ENCODE measurements at regions not wholly inside any gene's neighbourhood (a gene's known extent, or its start where the extent isn't known, plus 50 kb on each side); places are given as distances from the start of the nearest gene placed in this dataset.

DNA sequence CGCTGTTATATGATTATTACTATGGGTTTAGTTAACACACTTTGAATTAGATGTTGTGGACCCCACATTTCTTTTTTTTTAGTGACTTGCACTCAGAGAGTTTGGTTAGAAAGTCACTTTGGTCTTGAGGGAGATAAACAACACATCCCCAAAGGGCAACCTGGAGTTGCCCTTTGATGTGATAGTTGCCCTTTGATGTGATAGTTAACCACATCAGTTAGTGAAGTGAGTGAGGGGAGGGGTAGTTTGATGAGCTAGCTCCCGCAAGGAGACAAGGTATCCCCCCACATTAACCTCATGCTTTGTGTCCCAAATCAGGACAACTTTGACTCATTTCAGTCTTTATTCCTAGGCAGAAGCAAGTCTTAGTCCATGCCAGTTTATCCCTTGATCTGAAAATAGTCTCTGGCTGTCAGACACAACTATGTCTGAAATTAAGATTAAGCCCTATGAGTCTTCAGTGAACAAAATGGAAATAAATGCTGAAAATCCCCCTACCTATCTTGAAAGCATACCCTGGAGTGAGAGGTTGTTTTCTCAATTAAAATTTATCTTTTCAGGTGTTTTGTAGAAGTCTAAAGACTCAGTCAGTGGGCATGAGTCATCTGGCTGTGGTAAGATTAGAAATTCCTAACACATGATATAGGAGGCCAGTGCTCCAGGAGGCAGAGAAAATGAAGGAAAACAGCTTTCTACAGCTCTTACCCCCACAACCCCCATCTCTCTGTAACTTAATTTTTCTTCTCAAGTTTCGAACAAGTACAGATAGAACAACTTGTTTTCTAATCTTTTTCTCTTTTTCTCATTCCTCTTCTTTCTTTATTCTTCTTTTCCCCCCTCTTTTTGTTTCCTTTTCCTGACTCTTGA, 208.9 kb upstream of the DMRTA1 start:
- TF ChIP-seq, protein P1, sequence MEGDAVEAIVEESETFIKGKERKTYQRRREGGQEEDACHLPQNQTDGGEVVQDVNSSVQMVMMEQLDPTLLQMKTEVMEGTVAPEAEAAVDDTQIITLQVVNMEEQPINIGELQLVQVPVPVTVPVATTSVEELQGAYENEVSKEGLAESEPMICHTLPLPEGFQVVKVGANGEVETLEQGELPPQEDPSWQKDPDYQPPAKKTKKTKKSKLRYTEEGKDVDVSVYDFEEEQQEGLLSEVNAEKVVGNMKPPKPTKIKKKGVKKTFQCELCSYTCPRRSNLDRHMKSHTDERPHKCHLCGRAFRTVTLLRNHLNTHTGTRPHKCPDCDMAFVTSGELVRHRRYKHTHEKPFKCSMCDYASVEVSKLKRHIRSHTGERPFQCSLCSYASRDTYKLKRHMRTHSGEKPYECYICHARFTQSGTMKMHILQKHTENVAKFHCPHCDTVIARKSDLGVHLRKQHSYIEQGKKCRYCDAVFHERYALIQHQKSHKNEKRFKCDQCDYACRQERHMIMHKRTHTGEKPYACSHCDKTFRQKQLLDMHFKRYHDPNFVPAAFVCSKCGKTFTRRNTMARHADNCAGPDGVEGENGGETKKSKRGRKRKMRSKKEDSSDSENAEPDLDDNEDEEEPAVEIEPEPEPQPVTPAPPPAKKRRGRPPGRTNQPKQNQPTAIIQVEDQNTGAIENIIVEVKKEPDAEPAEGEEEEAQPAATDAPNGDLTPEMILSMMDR (conservative IDR thresholded peaks at IDR 0.05; ENCODE audit: low read depth), result no peak
- DNase-seq (ENCODE audit: low spot score), result peak; percentile 87
- H3K27ac ChIP-seq, result no peak overlapping the region
- POLR2A ChIA-PET (ENCODE audit: low non-redundant PET), result interaction anchor here (0.6 to 1.1 kb wide), 2 partner anchors 26 to 101 kb away, joined by 3 to 4 read pairs; no protein-coding TSS in a partner anchor
- CTCF ChIA-PET, result interaction anchor here (0.6 to 2.2 kb wide), 6 partner anchors 63 to 230 kb away, joined by 3 to 11 read pairs (median 4); partner anchors contain the start of gene CDKN2B

DNA sequence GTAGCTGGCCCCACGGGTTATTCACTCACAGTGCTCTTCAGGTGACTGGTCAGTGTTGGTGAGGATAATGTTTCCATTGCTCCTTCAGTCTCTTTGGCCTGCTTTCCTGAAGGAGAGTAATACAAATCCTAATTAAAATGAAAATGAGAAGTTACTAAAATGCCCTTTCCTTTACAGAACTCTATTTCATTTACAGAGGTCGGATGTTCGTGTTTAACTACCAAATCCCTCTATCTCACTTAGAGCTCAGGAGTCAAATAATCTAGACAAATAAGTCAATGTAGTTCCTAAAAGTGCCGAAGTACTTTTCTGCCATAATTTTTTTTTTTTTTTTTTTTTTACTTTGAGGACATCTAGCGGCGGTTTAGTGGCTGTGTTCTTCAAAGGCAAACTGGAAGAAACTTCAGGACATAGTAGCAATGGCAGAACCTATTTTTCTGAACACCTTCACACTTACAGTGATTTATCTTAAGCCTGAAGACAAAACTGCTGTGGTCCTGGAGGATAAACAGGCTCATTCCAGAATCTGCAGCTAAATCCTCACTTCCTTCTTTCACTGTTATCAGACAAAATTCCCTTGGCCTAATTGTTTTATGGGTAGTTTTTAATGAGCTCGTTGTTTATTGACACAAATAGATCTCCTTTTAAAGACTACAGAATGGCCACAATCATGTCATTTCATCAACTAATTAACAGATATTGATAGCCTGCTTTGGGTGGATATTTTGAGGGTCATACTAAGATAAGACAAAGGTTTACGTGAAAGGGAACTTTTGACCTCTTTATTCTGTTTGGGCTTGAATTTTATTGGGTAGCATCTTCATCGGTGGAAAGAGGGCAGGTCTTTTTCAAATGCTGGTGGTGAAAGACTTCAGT, 207.6 kb upstream of the DMRTA1 start:
- POLR2A ChIA-PET (ENCODE audit: low non-redundant PET), result interaction anchor here (1.1 kb wide), 1 partner anchor 27 kb away, joined by 3 read pairs; no protein-coding TSS in a partner anchor
- CTCF ChIA-PET, result interaction anchor here (0.6 to 2.2 kb wide), 16 partner anchors 70 to 1918 kb away, joined by 3 to 11 read pairs (median 4); partner anchors contain the start of gene CDKN2B
- H3K27ac ChIP-seq, result no peak overlapping the region
- TF ChIP-seq, protein P1 (conservative IDR thresholded peaks at IDR 0.05; ENCODE audit: low read depth), result peak; percentile 74
- DNase-seq (ENCODE audit: low spot score), result peak; percentile 33

DNA sequence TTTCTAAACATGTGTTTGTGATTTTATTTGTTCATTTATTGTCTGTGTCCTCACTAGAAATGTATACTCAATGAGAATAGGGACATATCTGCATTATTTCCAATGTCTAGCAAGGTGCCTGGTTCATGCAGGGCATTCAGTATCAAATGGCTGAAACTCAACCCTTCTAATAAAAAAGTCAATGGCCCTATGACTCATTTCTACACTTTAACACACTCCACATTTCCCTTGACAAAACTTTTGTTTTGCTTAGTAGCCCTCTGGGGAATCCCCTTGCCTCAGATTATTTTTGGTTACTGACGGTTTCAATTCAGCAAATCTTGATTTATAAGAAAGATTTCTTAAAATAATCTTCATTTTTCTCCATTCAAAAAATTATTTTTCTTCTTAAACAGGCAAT, 206.0 kb upstream of the DMRTA1 start:
- DNase-seq (ENCODE audit: low spot score), result peak; percentile 36
- ChIA-PET CTCF (interaction anchor here (1.2 kb wide), 1 partner anchor 427 kb away, joined by 4 read pairs; no protein-coding TSS in a partner anchor), POLR2A (ENCODE audit: low non-redundant PET) (interaction anchor here (0.6 kb wide), 1 partner anchor 232 kb away, joined by 3 read pairs; no protein-coding TSS in a partner anchor)
- H3K27ac ChIP-seq, result no peak overlapping the region
- TF ChIP-seq, protein P1 (conservative IDR thresholded peaks at IDR 0.05; ENCODE audit: low read depth), result no peak

DNA sequence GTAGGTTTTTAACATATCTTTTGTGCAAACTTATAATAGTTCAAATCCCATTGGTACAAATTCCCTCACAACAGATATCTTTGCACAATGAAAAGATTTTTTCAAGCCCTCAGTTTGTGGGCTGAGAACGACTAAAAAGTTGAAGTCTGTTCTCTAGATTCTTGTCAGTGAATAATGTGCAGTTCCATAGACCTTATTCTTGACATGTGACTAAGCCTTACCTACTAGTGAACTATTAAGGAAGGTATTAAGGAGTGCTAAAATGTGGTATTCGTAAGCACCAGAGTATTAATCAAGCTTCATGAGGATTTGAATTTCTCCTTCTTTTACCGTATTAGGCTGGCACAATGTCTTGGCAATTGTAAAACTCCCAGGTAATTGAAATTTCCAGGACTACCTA, 205.6 kb upstream of the DMRTA1 start:
- DNase-seq (ENCODE audit: low spot score), result no peak
- CTCF ChIA-PET, result no interaction called here
- POLR2A ChIA-PET (ENCODE audit: low non-redundant PET), result no interaction called here
- H3K27ac ChIP-seq, result no peak overlapping the region
- TF ChIP-seq, protein P1 (conservative IDR thresholded peaks at IDR 0.05; ENCODE audit: low read depth), result no peak

DNA sequence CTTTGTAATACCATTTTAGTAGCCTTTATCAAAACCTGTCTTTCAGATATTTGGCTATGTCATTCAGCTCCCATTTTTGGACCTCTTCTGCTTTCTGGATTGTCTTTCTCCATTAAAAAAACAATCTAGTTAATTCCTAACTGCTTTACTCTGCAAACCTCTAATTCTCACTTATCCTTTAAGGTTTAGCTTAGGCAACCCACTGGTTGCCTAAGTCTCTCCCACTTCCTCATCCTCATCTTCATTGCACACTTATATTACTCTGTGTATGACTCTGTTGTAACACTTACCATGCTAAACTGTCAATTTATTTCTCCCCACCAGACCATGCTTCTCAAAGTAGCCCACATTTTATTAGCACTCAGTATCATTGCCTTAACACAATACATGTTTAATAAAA, 205.0 kb upstream of the DMRTA1 start:
- H3K27ac ChIP-seq, result no peak overlapping the region
- ChIA-PET POLR2A (ENCODE audit: low non-redundant PET) (no interaction called here), CTCF (interaction anchor here (0.6 kb wide), 1 partner anchor 106 kb away, joined by 3 read pairs; no protein-coding TSS in a partner anchor)
- DNase-seq (ENCODE audit: low spot score), result no peak
- TF ChIP-seq, protein P1 (conservative IDR thresholded peaks at IDR 0.05; ENCODE audit: low read depth), result no peak
